HepG2 (cell line): ENCODE measurements at regions not wholly inside any gene's neighbourhood (a gene's known extent, or its start where the extent isn't known, plus 50 kb on each side); places are given as distances from the start of the nearest gene placed in this dataset.

Experiments used
- ATAC-seq: fragments of 200-7000 bp; cut with Tn5 transposase; 3 replicates; pipeline ENCODE4 v1.9.1; 2020; ENCODE audit warnings: mild to moderate bottlenecking, moderate library complexity
- BruUV-seq: library from RNA; stranded (reverse); fragments of 400-500 nt; replicated peaks from 2 replicates; lab custom pipeline; 2021; lab: Mats Ljungman, UMichigan
- CTCF ChIA-PET: fragments of 300-600 bp; formaldehyde crosslinking; extraction: SDS; loops from one replicate; lab custom pipeline; 2021; ENCODE audit warnings: low total read pairs, inconsistent platforms, low intra/inter-chr PET ratio; lab: Yijun Ruan, JAX
- POLR2A ChIA-PET: fragments of 350-600 bp; sonication (Branson Sonifier 250); formaldehyde crosslinking; loops from one replicate; lab custom pipeline; 2020; ENCODE audit warnings: antibody characterized with exemption, inconsistent platforms; lab: Yijun Ruan, JAX
- DNase-seq: peaks from one replicate; pipeline ENCODE4 v3.0.0-alpha.2; 2015; ENCODE audit warnings: low spot score
- FAIRE-seq: peaks from 3 replicates; lab custom pipeline; 2011; peaks lifted over from hg19 to GRCh38; lab: Jason Lieb, UNC
- H2AFZ ChIP-seq: one replicate; pipeline ENCODE4 v1.6.1; 2011; ENCODE audit warnings: low read length, inconsistent platforms
- H3K27ac ChIP-seq: fragments of 300-600 bp; 3 replicates; pipeline ENCODE4 v1.8.0; 2011; ENCODE audit warnings: mixed run types, mild to moderate bottlenecking, mixed read lengths, low read length, inconsistent platforms; ENCODE audit not compliant: insufficient read depth; ENCODE audit errors: extremely low read length
- H3K27me3 ChIP-seq, 2 experiments: fragments of 200-600 bp in 1 of 2; 2 replicates in 1 of 2; 3 replicates in 1 of 2; pipeline versions ENCODE4 v1.6.0 to v1.8.0; 2011; ENCODE audit warnings: low read length in 2 of 2, mild to moderate bottlenecking in 2 of 2, moderate library complexity in 2 of 2, inconsistent platforms in 1 of 2; ENCODE audit not compliant: insufficient read depth in 2 of 2, control insufficient read depth in 1 of 2
- H3K36me3 ChIP-seq, 2 experiments: fragments of 200-600 bp in 1 of 2; replicated peaks in 1 of 2; 2 replicates in 1 of 2; 3 replicates in 1 of 2; pipeline versions ENCODE4 v1.5.1 to v1.8.0; 2011; ENCODE audit warnings: low read length in 2 of 2, inconsistent platforms in 1 of 2; ENCODE audit not compliant: insufficient read depth in 2 of 2, control insufficient read depth in 1 of 2
- H3K4me1 ChIP-seq: 2 replicates; pipeline ENCODE4 v1.5.1; 2012; ENCODE audit warnings: low read length, inconsistent platforms; ENCODE audit not compliant: insufficient read depth
- H3K4me2 ChIP-seq: 2 replicates; pipeline ENCODE4 v1.6.0; 2011; ENCODE audit warnings: low read depth, low read length, inconsistent platforms
- H3K4me3 ChIP-seq, 3 experiments: fragments of 200-600 bp in 1 of 3; sonication (generic), shearing (Covaris generic) in 1 of 3; replicated peaks in 1 of 3; 2 replicates each; pipeline ENCODE4 v1.5.1; 2011 to 2016; ENCODE audit warnings: low read length in 3 of 3, inconsistent platforms in 2 of 3, low read depth in 2 of 3, mild to moderate bottlenecking in 2 of 3, control low read depth in 1 of 3, mixed read lengths in 1 of 3; ENCODE audit not compliant: insufficient read depth in 1 of 3
- H3K79me2 ChIP-seq: one replicate; pipeline ENCODE4 v1.6.1; 2011; ENCODE audit warnings: low read length, inconsistent platforms; ENCODE audit not compliant: insufficient read depth
- H3K9ac ChIP-seq: 2 replicates; pipeline ENCODE4 v1.6.0; 2011; ENCODE audit warnings: mild to moderate bottlenecking, low read depth, low read length, inconsistent platforms; ENCODE audit not compliant: insufficient read depth
- H3K9me3 ChIP-seq: 2 replicates; pipeline ENCODE4 v1.5.1; 2012; ENCODE audit warnings: mild to moderate bottlenecking, low read length
- H4K20me1 ChIP-seq: 2 replicates; pipeline ENCODE4 v1.6.0; 2011; ENCODE audit warnings: inconsistent platforms, mild to moderate bottlenecking, low read length, moderate library complexity; ENCODE audit not compliant: insufficient read depth
- ATF7-NPFF ChIP-seq: sonication (generic); formaldehyde crosslinking; IDR thresholded peaks from 2 replicates; pipeline ENCODE4 v1.8.1; 2023; ENCODE audit warnings: mild to moderate bottlenecking, low read depth, missing genetic modification reagents, moderate library complexity
- CEBPG ChIP-seq: IDR thresholded peaks from 2 replicates; pipeline ENCODE4 v1.6.1; 2016
- ELF3 ChIP-seq: IDR thresholded peaks from 2 replicates; pipeline ENCODE4 v1.6.1; 2016; ENCODE audit warnings: missing genetic modification reagents, missing compliant biosample characterization
- HNRNPLL ChIP-seq: fragments of 200-400 bp; formaldehyde crosslinking; IDR thresholded peaks from 2 replicates; pipeline ENCODE4 v1.6.1; 2017; ENCODE audit warnings: mild to moderate bottlenecking, low read depth, low read length; ENCODE audit not compliant: poor library complexity, severe bottlenecking
- JDP2 ChIP-seq: sonication (generic); formaldehyde crosslinking; IDR thresholded peaks from 2 replicates; pipeline ENCODE4 v1.8.1; 2022; ENCODE audit warnings: missing genetic modification reagents, borderline replicate concordance
- KDM5A ChIP-seq: fragments of 200-600 bp; sonication (generic); IDR thresholded peaks from 2 replicates; pipeline ENCODE4 v1.7.0; 2018; ENCODE audit warnings: antibody characterized with exemption, mild to moderate bottlenecking, low read length, borderline replicate concordance
- LCORL ChIP-seq, 2 experiments: fragments of 450-650 bp in 1 of 2; sonication (generic) in 1 of 2; formaldehyde crosslinking in 1 of 2; IDR thresholded peaks; 2 replicates each; pipeline versions ENCODE4 v1.5.0 to v1.6.1; 2017 to 2020; ENCODE audit warnings: antibody characterized with exemption in 1 of 2, missing genetic modification reagents in 1 of 2
- MBD4 ChIP-seq: IDR thresholded peaks from 2 replicates; pipeline ENCODE4 v1.6.1; 2012; ENCODE audit warnings: low read length, inconsistent platforms, borderline replicate concordance
- SAP130 ChIP-seq: IDR thresholded peaks from 2 replicates; pipeline ENCODE4 v1.6.1; 2016; ENCODE audit warnings: low read depth
- SIN3A ChIP-seq: IDR thresholded peaks from 2 replicates; pipeline ENCODE4 v1.6.1; 2011; ENCODE audit warnings: low read depth, mild to moderate bottlenecking, control low read depth, low read length, borderline replicate concordance
- SPEN ChIP-seq: sonication (generic); formaldehyde crosslinking; IDR thresholded peaks from 2 replicates; pipeline ENCODE4 v1.5.1; 2020; ENCODE audit warnings: low read depth, mild to moderate bottlenecking, missing genetic modification reagents
- WIZ ChIP-seq: sonication (generic); formaldehyde crosslinking; IDR thresholded peaks from 2 replicates; pipeline ENCODE4 v1.5.1; 2020; ENCODE audit warnings: mild to moderate bottlenecking, missing genetic modification reagents
- ZNF138 ChIP-seq: sonication (generic); formaldehyde crosslinking; IDR thresholded peaks from 2 replicates; pipeline ENCODE4 v1.5.0; 2020; ENCODE audit warnings: mild to moderate bottlenecking, low read depth, missing genetic modification reagents
- ZNF543 ChIP-seq: sonication (generic); formaldehyde crosslinking; IDR thresholded peaks from 2 replicates; pipeline ENCODE4 v1.4.0; 2020; ENCODE audit warnings: mild to moderate bottlenecking, missing genetic modification reagents
- ZNF644 ChIP-seq: IDR thresholded peaks from 2 replicates; pipeline ENCODE4 v1.6.1; 2016; ENCODE audit warnings: low read depth
- WGBS: methylation state at CpG from one replicate; pipeline ENCODE4 v1.1.6; 2017; ENCODE audit warnings: low lambda C conversion rate; 5-methylcytosine and 5-hydroxymethylcytosine counted together
- in situ Hi-C: cut with HindIII; loops from 2 replicates; pipeline ENCODE4 v1.10.0; 2017; ENCODE audit warnings: low pct_unique_long_range_greater_than_20kb; ENCODE audit not compliant: extremely low pct_ligation_motif_present
- intact Hi-C: fragments of 100-400 bp; cut with micrococcal nuclease; formaldehyde crosslinking; loops from one replicate; pipeline ENCODE4 v1.10.0; 2022; ENCODE audit not compliant: unreplicated experiment
- TF ChIP-seq, protein P1 (sequence below): sonication (generic); formaldehyde crosslinking; IDR thresholded peaks from 2 replicates; pipeline ENCODE4 v1.4.0; 2020; ENCODE audit warnings: missing genetic modification reagents
- TF ChIP-seq, protein P2 (sequence below), 2 experiments: sonication (generic) in 1 of 2; formaldehyde crosslinking in 1 of 2; IDR thresholded peaks; 2 replicates each; pipeline versions ENCODE4 v1.6.1 to v1.9.0; 2014 to 2022; ENCODE audit warnings: antibody characterized with exemption in 1 of 2, borderline replicate concordance in 1 of 2, inconsistent platforms in 1 of 2, low read depth in 1 of 2, missing genetic modification reagents in 1 of 2

DNA sequence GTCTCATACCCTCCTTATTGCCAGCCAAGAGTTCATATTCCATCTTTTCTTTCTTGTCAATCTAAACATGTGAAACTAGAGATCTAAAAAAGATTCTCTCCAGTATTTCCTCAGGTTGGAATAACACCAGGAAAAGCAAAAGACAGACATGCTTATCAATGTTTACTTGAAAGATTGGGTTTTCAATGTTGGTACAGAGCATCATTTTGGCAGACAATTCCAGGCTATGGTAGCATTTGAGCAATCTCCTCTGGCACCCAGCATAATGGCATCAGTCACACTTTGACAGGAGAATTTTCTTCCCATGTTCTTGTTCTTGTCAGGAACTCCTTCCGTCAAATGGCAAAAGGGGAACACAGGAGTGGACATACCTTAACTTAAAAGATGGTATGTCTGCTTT is 61.0 kb upstream of the RARB start:
- ATAC-seq (no peak), DNase-seq (no peak), FAIRE-seq (no peak)
- no peaks in the 10 kb centered on the region for H3K79me2 ChIP-seq
- H3K9ac ChIP-seq, result no peak overlapping the region
- POLR2A ChIA-PET, result no interaction called here
- no peaks in the 10 kb centered on the region for H3K36me3 ChIP-seq
- no TSS peak for BruUV-seq
- no peak overlapping the region for H3K4me3 ChIP-seq
- no peak overlapping the region for H2AFZ ChIP-seq
- CTCF ChIA-PET, result no interaction called here
- no peaks in the 10 kb centered on the region for H3K9me3 ChIP-seq
- H3K27me3 ChIP-seq, result no peaks in the 10 kb centered on the region; a peak in 1 of 5 replicates
- no peak overlapping the region for H3K4me2 ChIP-seq
- no peaks in the 10 kb centered on the region for H4K20me1 ChIP-seq
- intact Hi-C loops (no loop called here), in situ Hi-C loops (no loop called here)
- H3K4me1 ChIP-seq, result no peaks in the 10 kb centered on the region
- no peak overlapping the region for H3K27ac ChIP-seq
- WGBS, result 95% methylated on average over 1 of the region's 1 CpG
- no peak for TF ChIP-seq ZNF644 (CRISPR knock-in tag)
- no peak for TF ChIP-seq MBD4
- no peak for TF ChIP-seq HNRNPLL
- no peak for TF ChIP-seq KDM5A
- no peak for TF ChIP-seq ZNF138 (CRISPR knock-in tag)
- no peak for TF ChIP-seq SIN3A
- TF ChIP-seq, protein P1, sequence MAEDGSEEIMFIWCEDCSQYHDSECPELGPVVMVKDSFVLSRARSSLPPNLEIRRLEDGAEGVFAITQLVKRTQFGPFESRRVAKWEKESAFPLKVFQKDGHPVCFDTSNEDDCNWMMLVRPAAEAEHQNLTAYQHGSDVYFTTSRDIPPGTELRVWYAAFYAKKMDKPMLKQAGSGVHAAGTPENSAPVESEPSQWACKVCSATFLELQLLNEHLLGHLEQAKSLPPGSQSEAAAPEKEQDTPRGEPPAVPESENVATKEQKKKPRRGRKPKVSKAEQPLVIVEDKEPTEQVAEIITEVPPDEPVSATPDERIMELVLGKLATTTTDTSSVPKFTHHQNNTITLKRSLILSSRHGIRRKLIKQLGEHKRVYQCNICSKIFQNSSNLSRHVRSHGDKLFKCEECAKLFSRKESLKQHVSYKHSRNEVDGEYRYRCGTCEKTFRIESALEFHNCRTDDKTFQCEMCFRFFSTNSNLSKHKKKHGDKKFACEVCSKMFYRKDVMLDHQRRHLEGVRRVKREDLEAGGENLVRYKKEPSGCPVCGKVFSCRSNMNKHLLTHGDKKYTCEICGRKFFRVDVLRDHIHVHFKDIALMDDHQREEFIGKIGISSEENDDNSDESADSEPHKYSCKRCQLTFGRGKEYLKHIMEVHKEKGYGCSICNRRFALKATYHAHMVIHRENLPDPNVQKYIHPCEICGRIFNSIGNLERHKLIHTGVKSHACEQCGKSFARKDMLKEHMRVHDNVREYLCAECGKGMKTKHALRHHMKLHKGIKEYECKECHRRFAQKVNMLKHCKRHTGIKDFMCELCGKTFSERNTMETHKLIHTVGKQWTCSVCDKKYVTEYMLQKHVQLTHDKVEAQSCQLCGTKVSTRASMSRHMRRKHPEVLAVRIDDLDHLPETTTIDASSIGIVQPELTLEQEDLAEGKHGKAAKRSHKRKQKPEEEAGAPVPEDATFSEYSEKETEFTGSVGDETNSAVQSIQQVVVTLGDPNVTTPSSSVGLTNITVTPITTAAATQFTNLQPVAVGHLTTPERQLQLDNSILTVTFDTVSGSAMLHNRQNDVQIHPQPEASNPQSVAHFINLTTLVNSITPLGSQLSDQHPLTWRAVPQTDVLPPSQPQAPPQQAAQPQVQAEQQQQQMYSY (CRISPR knock-in tag), result no peak
- TF ChIP-seq CEBPG, result no peak
- TF ChIP-seq JDP2 (CRISPR knock-in tag), result no peak
- TF ChIP-seq WIZ (CRISPR knock-in tag), result no peak
- TF ChIP-seq SPEN (CRISPR knock-in tag), result no peak
- TF ChIP-seq SAP130 (CRISPR knock-in tag), result no peak
- no peak for TF ChIP-seq LCORL (IDR thresholded peaks at IDR 0.05)
- TF ChIP-seq LCORL (CRISPR knock-in tag; IDR thresholded peaks at IDR 0.05), result no peak
- TF ChIP-seq ATF7-NPFF (CRISPR knock-in tag), result no peak
- TF ChIP-seq ZNF543, result no peak
- no peak for TF ChIP-seq ELF3 (CRISPR knock-in tag)
- TF ChIP-seq, protein P2, sequence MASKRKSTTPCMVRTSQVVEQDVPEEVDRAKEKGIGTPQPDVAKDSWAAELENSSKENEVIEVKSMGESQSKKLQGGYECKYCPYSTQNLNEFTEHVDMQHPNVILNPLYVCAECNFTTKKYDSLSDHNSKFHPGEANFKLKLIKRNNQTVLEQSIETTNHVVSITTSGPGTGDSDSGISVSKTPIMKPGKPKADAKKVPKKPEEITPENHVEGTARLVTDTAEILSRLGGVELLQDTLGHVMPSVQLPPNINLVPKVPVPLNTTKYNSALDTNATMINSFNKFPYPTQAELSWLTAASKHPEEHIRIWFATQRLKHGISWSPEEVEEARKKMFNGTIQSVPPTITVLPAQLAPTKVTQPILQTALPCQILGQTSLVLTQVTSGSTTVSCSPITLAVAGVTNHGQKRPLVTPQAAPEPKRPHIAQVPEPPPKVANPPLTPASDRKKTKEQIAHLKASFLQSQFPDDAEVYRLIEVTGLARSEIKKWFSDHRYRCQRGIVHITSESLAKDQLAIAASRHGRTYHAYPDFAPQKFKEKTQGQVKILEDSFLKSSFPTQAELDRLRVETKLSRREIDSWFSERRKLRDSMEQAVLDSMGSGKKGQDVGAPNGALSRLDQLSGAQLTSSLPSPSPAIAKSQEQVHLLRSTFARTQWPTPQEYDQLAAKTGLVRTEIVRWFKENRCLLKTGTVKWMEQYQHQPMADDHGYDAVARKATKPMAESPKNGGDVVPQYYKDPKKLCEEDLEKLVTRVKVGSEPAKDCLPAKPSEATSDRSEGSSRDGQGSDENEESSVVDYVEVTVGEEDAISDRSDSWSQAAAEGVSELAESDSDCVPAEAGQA (IDR thresholded peaks at IDR 0.05; ENCODE audit: low read depth), result no peak
- TF ChIP-seq, protein P2 (CRISPR knock-in tag; IDR thresholded peaks at IDR 0.05; ENCODE audit: borderline replicate concordance), result no peak
